Left renal cortex interstitium (tissue), 4 donors: ENCODE measurements at regions not wholly inside any gene's neighbourhood (a gene's known extent, or its start where the extent isn't known, plus 50 kb on each side); places are given as distances from the start of the nearest gene placed in this dataset.
"Not testable (repeated sequence)": the region's sequence is repeated elsewhere in the genome, so short reads cannot be mapped to it uniquely, and the experiment has no call there.

Experiments used
- DNase-seq, 4 donors: peaks; one replicate each; pipeline ENCODE4 v3.0.0-alpha.2; 2013; ENCODE audit warnings: low read depth in 4 of 4, low spot score in 2 of 4, missing footprints in 1 of 4

DNA sequence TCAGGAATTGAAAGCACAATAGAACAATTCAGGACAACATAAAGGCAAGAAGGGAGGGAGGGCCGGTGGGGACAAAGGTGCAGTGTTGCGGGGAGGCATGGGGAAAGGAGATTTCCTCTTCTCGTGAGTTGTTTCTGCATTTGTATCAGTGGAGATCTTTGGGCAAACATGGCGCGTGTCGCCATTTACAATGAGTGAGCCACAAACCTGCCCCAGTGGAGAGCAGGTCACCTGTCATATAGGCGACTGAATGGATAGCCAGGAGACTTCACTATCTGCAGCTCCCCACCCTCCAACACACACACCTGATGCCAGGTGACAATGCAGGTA is 87.7 kb upstream of the SLC45A1 start:
- DNase-seq, result no peak

DNA sequence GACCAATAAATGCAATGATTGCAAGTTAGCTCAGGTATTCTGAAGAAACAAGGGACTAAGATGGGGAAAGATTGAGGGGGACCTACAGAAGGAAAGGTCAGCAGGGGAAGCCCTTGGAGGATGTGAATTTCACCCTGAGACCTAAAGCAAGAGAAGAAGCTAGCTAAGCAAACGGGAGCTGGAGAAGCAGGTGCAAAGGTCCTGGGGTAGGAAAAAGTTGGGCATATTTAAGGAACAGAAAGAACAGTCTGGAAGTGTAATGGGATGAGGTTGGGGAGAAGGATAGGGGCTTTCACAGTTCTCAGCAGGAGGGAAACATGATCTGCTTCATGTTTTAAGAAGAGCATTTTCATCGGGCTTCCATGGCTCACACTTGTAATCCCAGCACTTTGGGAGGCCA is 89.7 kb upstream of the SLC45A1 start:
- DNase-seq, result no peak

DNA sequence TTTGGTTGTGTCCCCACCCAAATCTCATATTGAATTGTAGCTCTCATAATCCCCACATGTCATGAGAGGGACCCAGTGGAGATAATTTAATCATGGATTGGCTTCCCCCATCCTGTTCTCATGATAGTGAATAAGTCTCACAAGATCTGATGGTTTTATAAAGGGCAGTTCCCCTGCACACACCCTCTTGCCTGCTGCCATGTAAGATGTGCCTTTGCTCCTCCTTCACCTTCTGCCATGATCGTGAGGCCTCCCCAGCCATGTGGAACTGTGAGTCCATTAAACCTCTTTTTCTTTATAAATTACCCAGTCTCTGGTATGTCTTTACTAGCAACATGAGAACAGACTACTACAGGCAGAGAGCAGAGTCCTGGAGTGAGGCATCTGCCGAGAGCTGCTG is 90.2 kb upstream of the SLC45A1 start:
- DNase-seq, result not testable (repeated sequence)

DNA sequence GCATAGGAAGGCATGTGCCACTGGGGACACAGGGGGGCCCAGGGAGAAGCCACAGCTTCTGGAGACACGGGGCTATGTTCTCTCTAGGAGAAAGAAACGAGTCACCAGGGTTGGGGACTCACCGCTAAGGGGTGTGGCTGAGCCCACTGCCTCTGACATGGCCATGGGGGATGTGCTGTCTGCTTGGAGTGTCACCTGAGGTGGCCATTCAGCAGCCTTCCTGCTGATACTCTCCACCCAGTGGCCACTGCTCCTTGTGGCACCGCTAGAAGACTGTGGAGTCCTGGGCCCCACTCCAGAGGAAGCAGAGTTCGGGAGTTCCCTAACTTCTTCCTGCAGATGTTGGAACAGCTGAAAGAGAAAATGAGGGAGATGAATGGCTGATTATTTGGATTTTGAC is 91.2 kb upstream of the SLC45A1 start:
- no peak for DNase-seq

DNA sequence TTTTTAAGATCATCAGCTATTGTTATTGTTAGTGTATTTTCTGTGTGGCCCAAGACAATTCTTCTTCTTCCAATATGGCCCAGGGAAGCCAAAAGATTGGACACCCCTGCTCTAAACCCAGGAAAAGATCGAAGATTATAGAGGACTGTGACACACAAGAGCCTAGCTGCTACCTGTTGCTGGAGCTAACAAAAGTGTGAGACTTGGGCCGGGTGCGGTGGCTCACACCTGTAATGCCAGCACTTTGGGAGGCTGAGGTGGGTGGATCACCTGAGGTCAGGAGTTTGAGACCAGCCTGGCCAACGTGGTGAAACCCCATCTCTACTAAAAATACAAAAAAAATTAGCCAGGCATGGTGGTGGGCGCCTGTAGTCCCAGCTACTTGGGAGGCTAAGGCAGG is 91.9 kb upstream of the SLC45A1 start:
- DNase-seq, result not testable (repeated sequence)

DNA sequence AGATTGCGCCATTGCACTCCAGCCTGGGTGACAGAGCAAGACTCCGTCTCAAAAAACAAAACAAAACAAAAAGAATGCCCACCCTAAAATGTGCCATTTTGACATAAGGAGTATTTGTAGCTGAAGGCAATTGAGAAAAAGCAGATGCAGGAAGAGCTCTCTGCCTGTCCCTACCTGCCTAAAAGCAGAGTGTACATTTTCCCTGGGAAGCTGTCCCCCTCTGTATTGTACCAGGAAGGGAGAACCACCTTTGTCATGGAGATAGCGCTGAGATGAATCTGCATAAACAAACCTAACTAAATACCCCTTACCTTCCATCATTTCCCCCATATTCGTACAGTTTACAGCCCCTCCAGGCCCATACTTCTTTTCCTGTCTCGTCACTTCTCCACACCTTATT is 94.4 kb upstream of the SLC45A1 start:
- DNase-seq, result no peak

DNA sequence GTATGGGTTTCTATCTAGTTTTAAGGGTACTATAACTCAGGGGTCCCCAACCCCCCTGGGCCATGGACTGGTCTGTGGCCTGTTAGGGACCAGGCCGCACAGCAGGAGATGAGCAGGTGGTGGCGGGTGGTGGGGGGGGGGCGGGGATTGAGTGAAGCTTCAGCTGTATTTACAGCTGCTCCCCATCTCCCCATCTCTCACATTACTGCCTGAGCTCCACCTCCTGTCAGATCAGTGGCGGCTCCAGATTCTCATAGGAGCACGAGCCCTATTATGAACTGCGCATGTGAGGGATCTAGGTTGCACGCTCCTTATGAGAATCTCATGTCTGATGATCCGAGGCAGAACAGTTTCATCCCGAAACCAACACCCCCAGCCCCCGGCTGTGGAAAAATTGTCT is 95.1 kb upstream of the SLC45A1 start:
- DNase-seq, result no peak

DNA sequence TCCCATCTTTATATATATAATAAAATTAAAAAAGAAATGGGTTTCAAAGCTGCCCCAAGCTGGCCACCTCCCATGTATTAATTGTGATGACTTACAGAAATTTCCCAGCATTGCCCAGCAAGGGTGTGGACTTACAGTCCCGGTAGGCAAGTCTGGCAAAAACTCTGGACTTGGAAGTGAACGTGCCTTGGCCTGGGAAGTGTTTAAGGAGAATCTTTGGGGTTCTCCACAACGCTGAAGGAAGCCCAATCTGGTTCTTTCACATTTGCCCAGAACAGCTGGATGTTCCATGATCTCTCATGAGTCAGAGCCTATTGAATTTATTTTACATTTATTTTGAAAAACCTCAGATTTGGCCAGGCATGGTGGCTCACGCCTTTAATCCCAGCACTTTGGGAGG is 98.4 kb upstream of the SLC45A1 start:
- no peak for DNase-seq

DNA sequence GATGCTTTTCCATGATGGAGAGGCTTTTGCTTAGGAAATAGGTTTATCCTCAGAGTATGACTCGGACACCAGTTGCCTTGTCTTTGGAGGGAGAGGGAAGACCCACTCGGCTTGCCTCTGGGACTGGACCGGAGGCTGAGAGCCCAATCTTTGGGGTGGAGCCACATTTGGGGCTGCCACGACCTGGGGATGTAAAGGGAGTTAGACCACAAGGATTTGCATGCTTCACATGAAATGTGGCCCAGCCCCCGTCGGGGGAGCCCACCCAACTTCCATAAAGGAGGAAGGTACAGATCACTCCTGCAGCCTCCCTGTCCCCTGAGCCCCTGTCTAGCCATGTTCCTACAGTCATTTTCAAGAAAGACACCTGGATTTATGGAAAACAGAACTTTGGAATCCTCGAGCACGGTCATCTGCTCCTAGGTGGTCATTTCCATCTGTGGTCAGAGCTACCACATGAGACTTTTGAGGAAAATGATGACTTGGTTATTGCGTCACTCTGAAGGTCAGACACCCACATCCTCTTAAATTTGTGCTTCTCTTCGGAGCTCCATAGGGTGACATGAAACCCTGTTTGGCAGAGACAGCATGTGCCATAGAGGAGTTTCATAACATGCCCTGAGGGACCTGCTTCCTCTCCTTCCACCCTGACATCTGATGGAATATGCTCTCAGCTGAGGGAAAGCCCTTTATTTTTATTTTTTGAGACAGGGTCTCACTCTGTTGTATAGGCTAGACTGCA is 99.4 kb upstream of the SLC45A1 start:
- DNase-seq, result no peak

DNA sequence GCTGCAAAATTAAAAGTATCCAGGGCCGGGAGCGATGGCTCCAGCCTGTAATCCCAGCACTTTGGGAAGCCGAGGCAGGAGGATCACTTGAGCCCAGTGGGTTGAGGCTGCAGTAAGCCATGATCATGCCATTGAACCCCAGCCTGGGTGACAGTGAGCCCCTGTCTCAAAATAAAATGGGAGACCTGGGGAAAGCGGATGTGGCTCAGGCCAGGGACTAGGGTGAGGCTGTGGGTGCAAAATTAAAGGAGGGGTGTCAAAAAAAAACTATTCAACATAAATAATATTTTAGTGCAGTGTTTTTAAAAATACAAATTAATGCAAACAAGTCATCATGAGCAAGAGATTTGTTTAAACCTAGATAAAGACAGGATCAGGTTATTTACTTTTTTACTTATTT is 100.1 kb upstream of the SLC45A1 start:
- DNase-seq, result no peak

DNA sequence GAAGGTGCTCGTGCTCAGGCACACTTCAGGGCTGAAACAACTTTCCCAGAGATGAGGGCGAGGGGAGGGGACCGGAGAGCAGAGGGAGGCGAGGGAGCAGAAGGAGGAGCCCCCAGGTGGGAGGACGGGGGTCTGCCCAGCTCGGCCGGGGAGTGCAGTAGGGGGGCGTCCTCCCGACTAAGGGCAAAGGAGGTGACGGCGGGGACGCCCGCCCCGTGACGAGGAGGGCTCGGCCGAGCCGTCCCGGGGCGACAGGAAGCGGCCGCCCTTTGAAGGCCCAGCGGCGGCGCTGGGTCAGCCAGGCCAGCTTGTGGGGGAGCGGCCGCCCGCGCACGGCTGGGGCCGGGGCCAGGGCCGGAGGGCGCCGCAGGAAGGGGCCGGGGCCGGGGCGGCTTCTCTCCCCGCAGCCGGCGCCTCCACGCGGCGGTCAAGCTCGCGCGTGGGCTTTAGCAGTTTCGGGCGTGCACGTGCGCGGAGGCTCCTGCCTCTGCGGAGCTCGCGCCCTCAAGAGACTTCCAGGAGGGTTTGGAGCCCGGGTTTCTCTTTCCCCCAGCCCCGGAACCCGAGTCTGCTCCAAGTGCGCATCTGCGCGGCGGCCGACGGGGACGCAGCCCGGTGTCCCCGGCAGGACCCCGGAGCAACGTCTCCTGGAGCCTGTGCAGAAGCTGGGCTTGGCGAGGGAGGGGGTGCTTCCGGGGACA is 100.8 kb upstream of the SLC45A1 start:
- DNase-seq, result no peak

DNA sequence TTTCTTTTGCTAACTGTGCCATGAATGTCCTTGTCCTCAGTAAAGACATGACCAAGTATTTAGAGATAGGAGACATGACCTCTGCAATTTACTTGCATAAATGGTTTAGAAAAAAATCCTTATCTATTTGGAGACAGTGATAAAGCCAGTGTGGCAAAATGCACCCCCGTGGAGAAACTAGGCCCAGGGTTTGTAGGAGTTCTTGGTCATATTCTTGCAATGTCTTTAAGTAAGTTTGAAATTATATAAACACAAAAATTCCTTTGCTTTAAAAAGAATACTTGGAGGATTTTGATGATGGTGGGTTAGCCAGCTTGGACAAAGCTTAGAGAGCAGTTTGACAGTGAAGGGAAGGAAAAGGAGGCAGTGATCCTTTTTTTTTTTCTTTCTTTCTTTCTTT is 101.9 kb upstream of the SLC45A1 start:
- no peak for DNase-seq

DNA sequence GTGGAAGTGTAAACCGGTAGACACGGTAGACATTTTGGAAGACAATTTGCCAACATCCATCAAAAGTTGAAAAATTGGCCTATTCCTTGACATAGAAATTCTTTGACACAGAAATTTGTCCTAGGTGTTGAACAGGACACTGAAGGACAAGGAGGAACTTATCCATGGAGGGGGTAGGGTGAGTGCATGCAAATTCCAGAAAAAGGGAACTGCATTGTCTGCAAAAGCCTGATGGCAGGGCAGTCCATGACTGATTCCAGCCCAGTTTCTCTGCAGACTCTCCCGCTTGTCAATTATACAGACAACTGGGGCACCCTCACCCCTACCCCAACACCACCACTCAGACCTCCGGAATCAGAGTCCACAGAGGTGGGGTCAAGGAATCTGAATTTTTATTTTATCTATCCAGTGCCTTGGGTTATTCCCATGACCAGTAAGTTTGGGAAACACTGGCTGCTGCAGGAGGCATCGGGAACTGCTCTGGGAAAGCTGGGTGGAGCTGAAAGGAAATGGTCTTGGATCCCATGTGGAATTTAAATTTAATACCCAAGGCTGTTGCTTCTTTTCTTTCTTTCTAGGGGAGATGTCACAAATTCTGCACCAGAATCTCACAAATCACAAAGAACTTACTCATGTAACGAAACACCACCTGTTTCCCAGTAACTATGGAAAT is 103.3 kb upstream of the SLC45A1 start:
- DNase-seq, result no peak

DNA sequence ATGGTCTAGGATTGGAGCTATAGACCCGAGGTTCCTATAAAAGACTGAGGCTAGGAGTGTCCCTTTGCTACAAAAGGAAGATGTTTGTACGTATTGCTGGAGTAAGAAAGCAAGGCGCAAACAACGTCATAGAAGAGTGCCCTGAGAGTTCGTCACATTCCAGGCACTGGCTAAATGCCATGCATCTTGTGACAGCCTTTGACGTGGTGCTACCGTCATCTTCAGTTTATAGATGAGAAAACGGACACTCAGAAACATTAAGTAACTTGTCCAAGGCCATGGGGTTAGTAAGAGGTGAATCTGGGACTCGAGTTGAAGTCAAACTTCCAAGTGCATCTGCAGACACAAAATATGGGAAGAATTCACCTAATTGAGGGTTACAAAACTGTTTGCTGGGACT is 104.2 kb upstream of the SLC45A1 start:
- DNase-seq, result no peak

DNA sequence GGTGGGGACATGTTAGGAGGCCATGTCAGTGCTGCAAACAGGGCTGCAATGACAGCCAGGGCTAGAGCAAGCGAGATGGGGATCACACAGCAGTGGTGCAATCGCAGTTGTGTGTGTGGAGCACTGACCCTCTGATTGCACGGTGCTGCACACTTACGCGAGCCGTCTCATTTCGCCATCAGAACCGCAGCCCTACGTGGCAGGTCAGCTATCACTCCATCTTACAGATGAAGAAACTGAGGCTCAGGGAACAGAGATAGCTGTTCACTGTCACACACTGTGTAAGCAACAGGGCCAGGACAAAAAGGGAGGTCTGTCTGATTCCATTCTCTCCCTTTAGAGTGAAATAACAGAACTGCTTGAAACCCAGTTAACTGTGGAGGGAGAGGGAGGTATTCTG is 104.8 kb upstream of the SLC45A1 start:
- DNase-seq, result no peak

DNA sequence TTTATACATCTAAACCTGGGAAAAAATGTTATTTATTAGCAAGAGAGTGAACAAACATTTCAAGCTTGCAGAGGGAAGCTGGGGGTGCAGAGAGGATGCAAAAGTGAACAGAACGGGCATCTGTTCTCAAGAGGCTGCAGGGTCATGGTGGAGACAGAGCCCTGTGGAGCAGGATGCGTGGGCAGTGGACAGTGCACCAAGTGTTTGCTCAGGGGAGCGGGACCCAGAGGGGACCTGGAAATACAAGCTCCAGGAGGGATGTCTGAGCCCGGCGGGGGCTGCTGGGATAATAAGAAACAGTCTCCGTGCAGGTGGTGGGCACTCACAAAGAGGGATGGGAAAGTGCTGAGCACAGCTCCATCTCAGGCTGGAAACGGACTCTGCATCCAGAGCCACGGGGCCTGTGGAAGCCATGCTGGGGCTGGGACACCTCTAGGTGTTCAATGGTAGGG is 105.3 kb upstream of the SLC45A1 start:
- DNase-seq, result no peak

DNA sequence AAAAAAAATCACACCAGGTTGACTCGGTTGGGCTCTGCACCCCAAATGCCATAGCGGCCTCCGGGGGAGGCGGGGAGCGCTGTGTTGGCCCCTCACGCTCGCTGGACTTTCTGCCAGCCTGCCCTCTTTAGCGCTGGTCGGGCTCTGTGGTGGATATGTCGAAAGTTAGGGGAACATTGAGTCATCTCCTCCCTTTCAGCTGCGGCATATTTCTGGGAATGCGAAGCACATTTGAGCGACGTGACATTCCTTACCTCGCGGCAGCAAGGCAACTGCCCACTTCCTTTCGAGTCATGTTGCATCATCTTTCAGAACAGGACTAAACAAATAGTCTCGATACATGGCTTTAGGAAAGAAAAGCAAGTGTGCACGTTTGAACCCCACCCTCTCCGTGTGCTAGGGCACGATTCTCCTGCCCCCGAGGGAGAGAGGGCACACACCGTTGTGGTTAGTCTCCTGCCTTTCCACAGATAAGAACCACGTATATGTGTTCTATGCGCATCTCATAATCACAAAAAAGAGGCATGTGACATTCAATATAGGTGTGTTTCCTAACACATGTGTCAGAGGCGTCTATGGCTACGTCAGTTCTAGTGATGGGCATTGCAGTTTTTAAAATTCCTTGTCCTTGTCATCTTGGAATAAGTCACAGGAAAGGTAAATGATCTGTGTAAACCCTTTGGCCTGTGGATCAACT is 105.9 kb upstream of the SLC45A1 start:
- no peak for DNase-seq

DNA sequence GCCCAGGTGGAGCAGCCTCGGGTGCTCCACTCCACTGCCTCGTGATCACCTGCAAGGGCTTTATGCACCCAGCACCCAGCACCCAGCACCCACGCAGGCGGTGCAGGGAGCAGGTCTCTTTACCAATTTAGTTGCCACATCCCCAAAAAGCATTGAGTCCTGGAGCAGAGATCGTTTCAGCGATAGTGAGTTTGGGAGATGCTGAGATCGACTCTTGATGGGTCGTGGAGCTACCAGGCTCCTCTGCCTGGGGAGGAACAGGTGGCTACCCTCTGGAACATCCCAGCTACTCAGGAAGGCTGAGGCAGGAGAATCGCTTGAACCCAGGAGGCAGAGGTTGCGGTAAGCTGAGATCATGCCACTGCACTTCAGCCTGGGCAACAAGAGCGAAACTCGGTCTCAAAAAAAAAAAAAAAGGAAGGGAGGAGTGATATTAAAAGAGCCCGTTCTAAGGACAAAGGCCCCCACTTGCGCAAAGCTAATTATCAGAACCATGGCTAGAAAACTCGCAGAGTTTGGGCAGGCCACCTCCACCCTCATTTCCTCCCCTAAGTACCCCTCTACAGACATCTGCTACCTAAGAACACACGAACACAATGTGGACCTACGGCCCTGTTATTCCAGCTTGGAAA is 106.5 kb upstream of the SLC45A1 start:
- DNase-seq, result no peak

DNA sequence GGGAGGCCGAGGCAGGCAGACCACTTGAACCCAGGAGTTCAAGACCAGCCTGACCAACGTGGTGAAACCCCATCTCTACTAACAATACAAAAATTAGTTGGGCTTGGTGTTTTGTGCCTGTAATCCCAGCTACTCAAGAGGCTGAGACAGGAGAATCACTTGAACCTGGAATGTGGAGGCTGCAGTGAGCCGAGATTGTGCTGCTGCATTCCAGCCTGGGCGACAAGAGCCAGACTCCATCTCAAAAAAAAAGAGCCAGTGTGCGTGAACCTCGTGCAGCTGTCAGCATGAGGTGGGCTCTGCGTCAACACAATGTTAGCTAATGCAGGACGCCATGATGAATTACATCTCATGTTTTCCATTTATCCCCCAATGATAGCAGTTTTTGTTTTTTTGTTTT is 110.7 kb upstream of the SLC45A1 start:
- no peak for DNase-seq

DNA sequence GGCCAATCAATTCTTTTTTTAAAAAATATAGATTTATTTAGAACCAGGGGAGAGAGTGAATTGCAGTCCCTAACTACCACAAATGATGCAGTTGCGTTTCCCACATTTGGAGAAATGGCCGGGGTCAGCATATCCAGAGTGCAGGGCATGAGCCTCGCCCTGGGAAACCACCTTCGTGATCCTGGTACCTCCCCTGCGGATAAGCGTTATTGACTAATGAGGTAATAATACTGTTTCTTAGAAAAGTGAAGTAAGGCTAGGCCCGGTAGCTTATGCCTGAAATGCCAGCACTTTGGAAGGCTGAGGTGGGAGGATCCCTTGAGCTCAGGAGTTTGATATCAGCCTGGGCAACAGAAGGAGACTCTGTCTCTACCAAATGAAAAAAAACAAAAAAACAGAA is 111.5 kb upstream of the SLC45A1 start:
- DNase-seq, result no peak

DNA sequence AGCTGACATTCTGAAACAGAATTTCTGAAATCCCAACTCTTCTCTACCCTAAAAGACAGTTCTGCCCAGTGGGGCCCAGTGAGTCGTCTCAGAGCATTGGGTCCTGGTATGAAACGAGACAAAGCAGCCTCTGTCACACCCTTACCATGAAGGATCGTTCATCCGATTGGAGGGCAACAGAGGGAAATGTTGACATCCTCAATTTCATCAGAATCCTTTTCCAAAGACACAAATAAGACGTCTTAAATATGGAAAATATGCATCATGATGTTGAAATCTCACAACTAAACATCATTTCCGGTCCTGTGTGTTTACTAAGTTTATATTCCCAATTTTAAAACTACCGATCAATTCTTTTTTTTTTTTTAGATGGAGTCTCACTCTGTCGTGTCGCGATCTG is 112.1 kb upstream of the SLC45A1 start:
- DNase-seq, result no peak
